ENCODE measurements at regions not wholly inside any gene's neighbourhood (a gene's known extent, or its start where the extent isn't known, plus 50 kb on each side); places are given as distances from the start of the nearest gene placed in this dataset.
"Not testable (repeated sequence)": the region's sequence is repeated elsewhere in the genome, so short reads cannot be mapped to it uniquely, and the experiment has no call there.

- intact Hi-C loops (cut with DNase I), result no loop called here
- DNase-seq (ENCODE audit: missing footprints), result no peak
- no peak for ATAC-seq
These were observed 99.9 kb upstream of the IGSF10 start for GRCh38 chr3:151560738-151561137.

DNA sequence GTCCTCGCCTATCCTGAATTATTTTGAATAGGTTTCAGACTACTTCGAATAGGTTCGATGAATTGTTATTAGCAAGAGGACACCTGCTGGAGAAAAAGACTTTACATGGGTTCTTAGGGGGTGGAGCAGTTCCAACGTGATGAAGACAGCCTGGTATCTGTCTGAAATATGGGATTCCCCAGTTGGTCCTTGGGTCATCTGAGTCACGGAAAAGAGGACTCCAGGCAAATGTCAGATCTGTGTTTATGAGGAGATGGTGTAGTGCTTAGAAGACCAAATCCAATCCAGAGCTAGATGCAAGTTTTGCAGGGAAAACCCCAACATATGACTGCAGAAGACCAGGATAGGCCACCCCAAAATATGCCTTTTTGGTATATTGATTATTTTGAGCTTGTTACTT, 98.9 kb upstream of the IGSF10 start:
- intact Hi-C loops (cut with DNase I), result loop anchor here (10.0 kb wide), 1 partner anchor 115 kb away; no protein-coding TSS in a partner anchor
- ATAC-seq (no peak), DNase-seq (ENCODE audit: missing footprints) (no peak)

DNA sequence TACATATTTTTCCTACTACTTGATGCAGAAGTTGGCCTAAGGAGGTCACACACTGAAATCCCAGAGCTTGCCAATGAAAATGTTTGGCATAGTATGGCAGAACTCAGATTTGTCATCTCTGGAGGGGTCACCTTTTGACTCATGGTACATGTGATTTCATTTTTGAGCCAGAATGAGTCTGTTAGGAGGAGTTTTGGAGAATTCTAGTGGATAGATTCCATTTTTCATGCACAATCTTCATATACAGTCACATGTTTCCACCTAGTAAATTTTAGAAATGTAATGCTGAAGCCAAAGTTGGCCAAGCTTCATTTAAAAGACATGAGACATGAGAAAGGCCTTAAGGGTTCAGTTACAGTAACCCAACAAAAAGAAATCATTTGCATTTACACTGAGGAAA, 97.8 kb upstream of the IGSF10 start:
- ATAC-seq, result no peak
- intact Hi-C loops (cut with DNase I), result loop anchor here (10.0 kb wide), 1 partner anchor 114 kb away; no protein-coding TSS in a partner anchor
- DNase-seq (ENCODE audit: missing footprints), result no peak

GRCh38 chr3:151557068-151557840, 96.4 kb upstream of the IGSF10 start:
- ATAC-seq (no peak), DNase-seq (ENCODE audit: missing footprints) (no peak)
- intact Hi-C loops (cut with DNase I), result loop anchor here (10.0 kb wide), 1 partner anchor 112 kb away; no protein-coding TSS in a partner anchor

DNA sequence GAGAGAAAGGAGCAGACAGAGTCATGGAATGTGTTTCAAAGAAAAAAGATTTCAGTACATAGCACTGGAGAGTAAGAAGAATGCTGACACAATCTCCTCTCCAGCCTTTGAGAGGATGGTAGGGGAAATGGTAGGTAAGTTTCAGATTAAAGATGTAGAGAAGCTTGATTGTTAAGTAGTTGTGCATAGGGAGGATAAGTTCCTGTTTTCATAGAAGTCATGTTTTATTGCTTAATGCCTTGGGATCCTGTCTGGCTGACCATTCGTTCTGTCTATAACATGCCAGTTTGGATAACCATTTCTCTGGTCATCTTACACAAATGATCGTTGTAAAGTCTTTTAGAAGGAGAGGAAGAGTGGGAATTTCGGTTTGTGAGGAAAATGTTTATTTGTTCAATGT, 95.7 kb upstream of the IGSF10 start:
- intact Hi-C loops (cut with DNase I), result loop anchor here (10.0 kb wide), 1 partner anchor 112 kb away; no protein-coding TSS in a partner anchor
- no peak for ATAC-seq
- DNase-seq (ENCODE audit: missing footprints), result no peak

- DNase-seq (ENCODE audit: missing footprints) (no peak), ATAC-seq (no peak)
- intact Hi-C loops (cut with DNase I), result loop anchor here (10.0 kb wide), 1 partner anchor 111 kb away; no protein-coding TSS in a partner anchor
These were observed 94.7 kb upstream of the IGSF10 start for GRCh38 chr3:151555523-151555922.

GRCh38 chr3:151553888-151554287, 93.0 kb upstream of the IGSF10 start:
- DNase-seq (ENCODE audit: missing footprints), result peak; percentile 57
- ATAC-seq, result peak; percentile 45
- intact Hi-C loops (cut with DNase I), result loop anchor here (10.0 kb wide), 1 partner anchor 109 kb away; no protein-coding TSS in a partner anchor

GRCh38 chr3:151552589-151552988, 91.7 kb upstream of the IGSF10 start:
- DNase-seq (ENCODE audit: missing footprints) (no peak), ATAC-seq (no peak)
- intact Hi-C loops (cut with DNase I), result loop anchor here (10.0 kb wide), 1 partner anchor 108 kb away; no protein-coding TSS in a partner anchor

GRCh38 chr3:151550642-151551041, 89.8 kb upstream of the IGSF10 start:
- intact Hi-C loops (cut with DNase I), result loop anchor here (10.0 kb wide), 1 partner anchor 106 kb away; no protein-coding TSS in a partner anchor
- DNase-seq (ENCODE audit: missing footprints) (no peak), ATAC-seq (peak; percentile 79)

GRCh38 chr3:151550025-151550618, 89.3 kb upstream of the IGSF10 start:
- peak; percentile 55 for ATAC-seq
- no peak for DNase-seq (ENCODE audit: missing footprints)
- intact Hi-C loops (cut with DNase I), result loop anchor here (10.0 kb wide), 1 partner anchor 105 kb away; no protein-coding TSS in a partner anchor

GRCh38 chr3:151548195-151548594, 87.3 kb upstream of the IGSF10 start:
- peak; percentile 65 for ATAC-seq
- DNase-seq (ENCODE audit: missing footprints), result no peak
- intact Hi-C loops (cut with DNase I), result no loop called here

DNA sequence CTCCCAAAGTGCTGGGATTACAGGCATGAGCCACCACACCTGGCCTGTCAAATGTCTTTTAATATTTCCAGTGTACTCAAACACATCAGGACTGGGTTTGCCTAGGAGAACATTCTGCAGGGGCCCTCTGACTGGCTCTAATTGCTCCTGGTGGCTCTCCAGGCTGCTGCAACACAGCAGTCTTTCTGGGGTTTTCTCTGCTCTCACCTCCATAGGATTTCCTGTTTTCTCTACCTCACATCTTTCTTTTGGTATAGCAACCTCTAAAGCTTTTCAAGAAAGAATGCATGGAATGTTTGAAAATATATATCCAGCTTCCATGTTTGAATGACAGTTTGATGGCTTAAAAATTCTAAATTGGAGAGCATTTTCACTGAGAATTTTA, 83.3 kb upstream of the IGSF10 start:
- no peak for ATAC-seq
- intact Hi-C loops (cut with DNase I), result no loop called here

GRCh38 chr3:151541178-151541577, 80.3 kb upstream of the IGSF10 start:
- no peak for ATAC-seq
- intact Hi-C loops (cut with DNase I), result no loop called here
- DNase-seq (ENCODE audit: missing footprints), result no peak

More for the DNA sequence above, 83.3 kb upstream of the IGSF10 start:
- no peak for DNase-seq (ENCODE audit: missing footprints)

- intact Hi-C loops (cut with DNase I), result no loop called here
- no peak for ATAC-seq
- DNase-seq (ENCODE audit: missing footprints), result no peak
These were observed 78.7 kb upstream of the IGSF10 start for GRCh38 chr3:151539599-151539998.

DNA sequence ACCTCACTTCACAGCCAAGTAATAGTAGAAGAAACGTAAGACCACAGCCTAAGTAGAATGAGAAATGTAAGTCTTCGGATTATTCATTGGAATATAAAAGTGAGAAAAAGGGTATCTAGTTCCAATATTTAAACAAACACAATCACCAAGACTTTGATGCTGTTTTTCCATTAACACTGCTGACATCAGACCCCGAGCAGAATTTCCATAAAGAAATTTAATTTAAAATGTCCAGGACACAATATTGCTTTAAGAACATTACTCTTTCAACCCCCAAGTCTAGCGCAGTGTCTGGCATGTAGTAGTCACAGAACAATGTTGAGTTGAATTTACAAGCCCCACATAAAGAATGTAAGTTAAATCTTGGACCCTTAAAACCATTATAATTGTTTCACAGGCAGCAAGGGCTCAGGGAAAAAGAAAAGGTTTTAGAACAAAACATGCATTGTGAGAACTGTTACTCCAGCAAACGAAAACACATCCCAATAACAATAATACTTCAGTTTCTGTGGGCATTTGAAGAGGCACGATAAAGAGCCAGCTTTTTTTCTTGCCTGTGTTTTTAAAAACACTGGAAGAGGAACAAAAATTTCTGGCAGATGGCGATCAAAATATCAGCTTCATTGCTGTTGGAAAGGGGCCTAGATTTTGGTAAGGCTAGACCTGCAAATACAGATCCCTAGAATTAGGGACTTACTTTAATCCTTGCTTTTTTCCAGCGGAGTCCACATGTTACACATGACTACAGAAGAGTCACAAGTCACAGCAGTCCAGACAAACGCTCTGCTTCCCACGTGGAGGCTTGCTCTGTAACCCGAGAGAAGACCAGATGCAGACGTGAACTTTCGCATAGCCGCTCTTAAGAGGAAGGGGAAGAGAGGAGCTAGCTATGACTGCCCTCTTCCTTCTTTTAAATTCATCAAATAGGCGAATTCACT, 77.9 kb upstream of the IGSF10 start:
- DNase-seq (ENCODE audit: missing footprints), result peak; percentile 64
- peak; percentile 83 for ATAC-seq
- intact Hi-C loops (cut with DNase I), result no loop called here

GRCh38 chr3:151537726-151538125, 76.9 kb upstream of the IGSF10 start:
- no peak for DNase-seq (ENCODE audit: missing footprints)
- intact Hi-C loops (cut with DNase I), result no loop called here
- peak; percentile 31 for ATAC-seq

DNA sequence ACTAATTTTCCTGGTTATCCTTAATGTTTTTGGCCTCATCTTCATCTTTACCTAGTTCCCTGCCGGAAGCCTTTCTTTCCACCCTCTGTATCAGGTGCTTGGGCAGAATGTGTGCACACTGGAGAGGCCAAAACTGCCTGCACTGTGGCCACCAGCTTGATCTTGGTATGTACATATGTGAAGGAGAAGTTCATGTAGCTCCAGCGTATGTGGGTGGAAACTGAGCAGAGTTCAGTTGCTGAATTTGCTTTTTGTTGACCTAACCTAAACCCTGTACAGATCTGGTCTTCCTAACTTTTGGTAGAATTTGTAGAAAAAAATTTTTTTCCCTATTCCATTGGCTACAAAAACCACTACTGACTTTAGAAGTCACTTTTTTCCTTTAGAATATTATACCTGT, 65.9 kb upstream of the IGSF10 start:
- no peak for ATAC-seq
- no peak for DNase-seq (ENCODE audit: missing footprints)
- intact Hi-C loops (cut with DNase I), result no loop called here

- DNase-seq (ENCODE audit: missing footprints) (no peak), ATAC-seq (no peak)
- intact Hi-C loops (cut with DNase I), result no loop called here
These were observed 59.2 kb upstream of the IGSF10 start for GRCh38 chr3:151520105-151520504.

DNA sequence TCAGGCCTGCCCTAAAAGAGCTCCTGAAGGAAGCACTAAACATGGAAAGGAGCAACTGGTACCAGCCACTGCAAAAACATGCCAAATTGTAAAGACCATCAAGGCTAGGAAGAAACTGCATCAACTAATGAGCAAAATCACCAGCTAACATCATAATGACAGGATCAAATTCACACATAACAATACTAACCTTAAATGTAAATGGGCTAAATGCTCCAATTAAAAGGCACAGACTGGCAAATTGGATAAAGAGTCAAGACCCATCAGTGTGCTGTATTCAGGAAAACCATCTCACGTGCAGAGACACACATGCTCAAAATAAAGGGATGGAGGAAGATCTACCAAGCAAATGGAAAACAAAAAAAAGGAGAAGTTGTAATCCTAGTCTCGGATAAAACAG, 50.6 kb upstream of the IGSF10 start:
- intact Hi-C loops (cut with DNase I); DNase-seq (ENCODE audit: missing footprints); ATAC-seq: not testable (repeated sequence)

Measured in Right ventricle myocardium inferior (tissue), 1 donor.